ENCODE measurements at regions not wholly inside any gene's neighbourhood (a gene's known extent, or its start where the extent isn't known, plus 50 kb on each side); places are given as distances from the start of the nearest gene placed in this dataset.

DNA sequence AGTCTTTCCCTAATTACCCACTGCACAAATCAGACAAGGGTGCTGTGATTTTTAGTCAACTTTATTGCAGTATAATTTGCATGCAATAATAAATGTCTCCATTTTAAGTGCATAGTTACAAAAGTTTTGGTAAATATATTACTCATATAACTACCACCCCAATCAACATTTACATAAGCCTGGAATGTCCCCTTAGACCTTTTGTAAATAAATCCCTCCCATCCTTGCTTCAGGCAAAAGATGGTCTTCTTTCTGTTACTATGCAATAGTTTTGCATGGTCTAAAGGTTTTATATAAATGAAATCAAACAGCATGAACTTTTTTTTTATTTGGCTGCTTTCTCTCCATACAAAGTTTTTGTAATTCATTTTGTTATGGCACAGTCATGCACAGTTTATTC is 235.4 kb downstream of the PYDC2 start:
- no peak for TF ChIP-seq SPI1 (IDR thresholded peaks at IDR 0.05; ENCODE audit: borderline replicate concordance, low read depth)
- TF ChIP-seq, protein P1, sequence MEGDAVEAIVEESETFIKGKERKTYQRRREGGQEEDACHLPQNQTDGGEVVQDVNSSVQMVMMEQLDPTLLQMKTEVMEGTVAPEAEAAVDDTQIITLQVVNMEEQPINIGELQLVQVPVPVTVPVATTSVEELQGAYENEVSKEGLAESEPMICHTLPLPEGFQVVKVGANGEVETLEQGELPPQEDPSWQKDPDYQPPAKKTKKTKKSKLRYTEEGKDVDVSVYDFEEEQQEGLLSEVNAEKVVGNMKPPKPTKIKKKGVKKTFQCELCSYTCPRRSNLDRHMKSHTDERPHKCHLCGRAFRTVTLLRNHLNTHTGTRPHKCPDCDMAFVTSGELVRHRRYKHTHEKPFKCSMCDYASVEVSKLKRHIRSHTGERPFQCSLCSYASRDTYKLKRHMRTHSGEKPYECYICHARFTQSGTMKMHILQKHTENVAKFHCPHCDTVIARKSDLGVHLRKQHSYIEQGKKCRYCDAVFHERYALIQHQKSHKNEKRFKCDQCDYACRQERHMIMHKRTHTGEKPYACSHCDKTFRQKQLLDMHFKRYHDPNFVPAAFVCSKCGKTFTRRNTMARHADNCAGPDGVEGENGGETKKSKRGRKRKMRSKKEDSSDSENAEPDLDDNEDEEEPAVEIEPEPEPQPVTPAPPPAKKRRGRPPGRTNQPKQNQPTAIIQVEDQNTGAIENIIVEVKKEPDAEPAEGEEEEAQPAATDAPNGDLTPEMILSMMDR (IDR thresholded peaks at IDR 0.05; ENCODE audit: insufficient read depth, low read length) = no peak
- TF ChIP-seq POLR2AphosphoS5 (IDR thresholded peaks at IDR 0.05; ENCODE audit: low read depth) = no peak
- TF ChIP-seq, protein P2, sequence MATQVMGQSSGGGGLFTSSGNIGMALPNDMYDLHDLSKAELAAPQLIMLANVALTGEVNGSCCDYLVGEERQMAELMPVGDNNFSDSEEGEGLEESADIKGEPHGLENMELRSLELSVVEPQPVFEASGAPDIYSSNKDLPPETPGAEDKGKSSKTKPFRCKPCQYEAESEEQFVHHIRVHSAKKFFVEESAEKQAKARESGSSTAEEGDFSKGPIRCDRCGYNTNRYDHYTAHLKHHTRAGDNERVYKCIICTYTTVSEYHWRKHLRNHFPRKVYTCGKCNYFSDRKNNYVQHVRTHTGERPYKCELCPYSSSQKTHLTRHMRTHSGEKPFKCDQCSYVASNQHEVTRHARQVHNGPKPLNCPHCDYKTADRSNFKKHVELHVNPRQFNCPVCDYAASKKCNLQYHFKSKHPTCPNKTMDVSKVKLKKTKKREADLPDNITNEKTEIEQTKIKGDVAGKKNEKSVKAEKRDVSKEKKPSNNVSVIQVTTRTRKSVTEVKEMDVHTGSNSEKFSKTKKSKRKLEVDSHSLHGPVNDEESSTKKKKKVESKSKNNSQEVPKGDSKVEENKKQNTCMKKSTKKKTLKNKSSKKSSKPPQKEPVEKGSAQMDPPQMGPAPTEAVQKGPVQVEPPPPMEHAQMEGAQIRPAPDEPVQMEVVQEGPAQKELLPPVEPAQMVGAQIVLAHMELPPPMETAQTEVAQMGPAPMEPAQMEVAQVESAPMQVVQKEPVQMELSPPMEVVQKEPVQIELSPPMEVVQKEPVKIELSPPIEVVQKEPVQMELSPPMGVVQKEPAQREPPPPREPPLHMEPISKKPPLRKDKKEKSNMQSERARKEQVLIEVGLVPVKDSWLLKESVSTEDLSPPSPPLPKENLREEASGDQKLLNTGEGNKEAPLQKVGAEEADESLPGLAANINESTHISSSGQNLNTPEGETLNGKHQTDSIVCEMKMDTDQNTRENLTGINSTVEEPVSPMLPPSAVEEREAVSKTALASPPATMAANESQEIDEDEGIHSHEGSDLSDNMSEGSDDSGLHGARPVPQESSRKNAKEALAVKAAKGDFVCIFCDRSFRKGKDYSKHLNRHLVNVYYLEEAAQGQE (IDR thresholded peaks at IDR 0.05; ENCODE audit: insufficient replicate concordance, low read depth) = no peak
- TF ChIP-seq GABPA (IDR thresholded peaks at IDR 0.05; ENCODE audit: low read depth) = no peak
- DNase-seq (ENCODE audit: low read depth in 1 of 2, low spot score in 1 of 2) = no peak

DNA sequence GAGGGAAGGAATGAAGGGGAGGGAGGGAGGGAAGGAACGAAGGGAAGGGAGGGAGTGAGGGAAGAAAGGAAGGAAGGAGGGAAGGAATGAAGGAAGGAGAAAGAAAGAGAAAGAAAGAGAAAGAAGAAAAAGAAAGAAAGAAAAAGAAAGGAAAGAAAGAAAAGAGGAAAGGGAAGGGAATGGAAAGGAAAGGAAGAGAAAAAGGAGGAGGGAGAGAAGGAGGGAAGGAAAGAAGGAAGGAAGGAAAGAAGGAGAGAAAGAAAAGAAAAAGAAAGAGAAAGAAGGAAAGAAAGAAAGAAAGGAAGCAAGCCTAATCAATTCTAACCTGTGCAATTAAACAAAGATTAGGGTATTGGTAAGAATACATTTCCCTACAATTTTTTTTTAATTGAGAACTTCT is 238.6 kb downstream of the PYDC2 start:
- Histone ChIP-seq H3K27ac (replicated peaks) (no peak overlapping the region), H3K4me3 (replicated peaks; ENCODE audit: insufficient read depth, low read length) (no peak overlapping the region), H3K27me3 (ENCODE audit: insufficient read depth, poor library complexity, severe bottlenecking) (no peaks in the 10 kb centered on the region)
- DNase-seq (ENCODE audit: low read depth in 1 of 2, low spot score in 1 of 2) = no peak
- no peak for TF ChIP-seq GABPA (IDR thresholded peaks at IDR 0.05; ENCODE audit: low read depth)
- no peak for TF ChIP-seq POLR2AphosphoS5 (IDR thresholded peaks at IDR 0.05; ENCODE audit: low read depth)
- TF ChIP-seq, protein P2 (IDR thresholded peaks at IDR 0.05; ENCODE audit: insufficient replicate concordance, low read depth) = no peak
- no peak for TF ChIP-seq SPI1 (IDR thresholded peaks at IDR 0.05; ENCODE audit: borderline replicate concordance, low read depth)
- TF ChIP-seq, protein P1 (IDR thresholded peaks at IDR 0.05; ENCODE audit: insufficient read depth, low read length) = no peak

More for the DNA sequence above, 235.4 kb downstream of the PYDC2 start:
- H3K27me3 ChIP-seq (ENCODE audit: insufficient read depth, poor library complexity, severe bottlenecking) = no peaks in the 10 kb centered on the region
- no peak overlapping the region for H3K27ac ChIP-seq (replicated peaks)
- no peak overlapping the region for H3K4me3 ChIP-seq (replicated peaks; ENCODE audit: insufficient read depth, low read length)

DNA sequence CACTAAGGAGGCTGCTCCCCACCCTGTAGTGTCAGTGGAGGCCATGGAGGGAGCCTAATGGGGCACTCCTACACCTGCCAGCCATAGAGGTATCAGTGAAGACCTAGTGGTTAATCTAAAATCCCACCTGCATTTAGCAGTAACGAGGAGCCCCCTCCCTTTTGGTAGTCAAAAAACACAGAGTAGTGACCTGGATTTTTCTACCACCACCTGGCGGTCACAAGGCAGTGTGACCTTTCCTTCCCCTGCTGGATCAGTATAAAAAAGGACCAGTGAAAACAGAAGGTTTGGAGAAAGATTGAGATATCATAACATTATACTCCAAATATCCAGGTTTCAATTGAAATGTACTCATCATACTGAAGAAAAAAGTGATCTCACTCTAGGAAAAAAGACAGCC is 241.2 kb downstream of the PYDC2 start:
- no peak for DNase-seq (ENCODE audit: low read depth in 1 of 2, low spot score in 1 of 2)
- no peaks in the 10 kb centered on the region for H3K27me3 ChIP-seq (ENCODE audit: insufficient read depth, poor library complexity, severe bottlenecking)
- no peak overlapping the region for H3K4me3 ChIP-seq (replicated peaks; ENCODE audit: insufficient read depth, low read length)
- no peak for TF ChIP-seq POLR2AphosphoS5 (IDR thresholded peaks at IDR 0.05; ENCODE audit: low read depth)
- TF ChIP-seq, protein P2 (IDR thresholded peaks at IDR 0.05; ENCODE audit: insufficient replicate concordance, low read depth) = no peak
- TF ChIP-seq, protein P1 (IDR thresholded peaks at IDR 0.05; ENCODE audit: insufficient read depth, low read length) = no peak
- TF ChIP-seq GABPA (IDR thresholded peaks at IDR 0.05; ENCODE audit: low read depth) = no peak
- no peak for TF ChIP-seq SPI1 (IDR thresholded peaks at IDR 0.05; ENCODE audit: borderline replicate concordance, low read depth)
- H3K27ac ChIP-seq (replicated peaks) = no peak overlapping the region
